Right ventricle myocardium superior (tissue), 1 donor: ENCODE measurements at regions not wholly inside any gene's neighbourhood (a gene's known extent, or its start where the extent isn't known, plus 50 kb on each side); places are given as distances from the start of the nearest gene placed in this dataset.

Experiments
- ATAC-seq: fragments of 200-7000 bp; cut with Tn5 transposase; one replicate; pipeline ENCODE4 v1.9.1; 2020; ENCODE audit warnings: mild to moderate bottlenecking; ENCODE audit not compliant: poor library complexity
- DNase-seq: peaks from one replicate; pipeline ENCODE4 v3.0.0-alpha.2; 2020
- intact Hi-C: fragments of 100-400 bp; cut with DNase I; formaldehyde crosslinking; loops from one replicate; pipeline ENCODE4 v1.11.2; 2022
- donor health status: DM: no; HTN: yes; CAD: no; lungs with severe emphysema.

DNA sequence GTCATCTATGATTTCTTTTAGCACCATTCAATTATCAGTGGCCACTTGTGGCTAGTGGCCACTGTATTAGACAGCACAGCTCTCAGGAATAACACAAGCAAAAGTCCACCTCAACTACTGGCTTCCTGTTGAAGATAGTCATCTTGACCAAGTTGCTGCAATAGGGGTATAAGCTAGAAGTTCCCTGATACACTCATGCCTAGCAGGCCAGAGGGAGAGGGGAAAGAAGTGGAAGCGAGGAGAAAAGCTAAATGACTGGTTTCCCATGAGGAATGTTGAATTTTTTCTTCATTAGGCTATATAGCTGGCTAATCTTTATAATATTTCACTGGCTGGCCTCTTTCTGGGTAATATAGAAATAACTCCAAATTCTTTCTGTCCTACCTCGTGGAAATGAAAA lies 327.5 kb upstream of the MEOX2 start:
- DNase-seq (no peak), ATAC-seq (no peak)
- intact Hi-C loops, result no loop called here

DNA sequence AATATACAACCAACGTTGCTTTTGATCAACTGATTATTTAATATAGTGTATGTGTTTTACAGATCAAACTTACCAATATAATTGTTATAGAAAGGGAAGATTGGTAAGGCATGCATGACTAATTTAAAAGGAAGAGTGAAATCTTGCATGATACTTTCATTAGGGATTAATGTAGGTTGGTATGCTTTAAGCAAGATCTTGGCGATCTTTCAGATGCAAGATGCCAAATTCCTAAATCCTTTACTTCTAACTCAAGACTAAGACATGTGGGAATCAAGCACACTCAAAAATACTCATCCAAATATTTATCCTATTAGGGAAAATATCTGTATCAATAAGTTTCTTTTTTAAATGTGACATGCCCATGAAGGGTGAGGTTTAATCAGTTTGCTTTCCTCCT lies 321.4 kb upstream of the MEOX2 start:
- intact Hi-C loops, result no loop called here
- no peak for ATAC-seq

DNA sequence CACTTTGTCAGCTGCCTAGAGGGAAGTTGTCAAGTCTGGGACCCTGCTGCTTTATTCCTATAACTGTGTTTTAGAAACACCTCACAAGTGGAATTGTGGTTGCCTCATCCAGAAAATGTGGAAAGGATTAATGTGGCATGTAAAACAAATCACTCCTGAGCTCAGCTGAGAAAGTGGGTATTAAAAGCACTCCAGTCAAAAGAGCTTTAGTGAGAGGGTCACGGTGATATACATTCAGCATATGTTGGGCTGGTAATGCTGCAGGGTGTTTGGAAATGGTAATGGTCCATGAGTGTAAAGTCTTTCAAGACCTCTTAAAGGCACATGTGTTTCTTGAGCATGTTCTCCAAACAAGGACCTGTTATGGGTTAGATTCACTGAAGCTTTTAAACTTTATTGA lies 318.2 kb upstream of the MEOX2 start:
- ATAC-seq (no peak), DNase-seq (no peak)
- intact Hi-C loops, result no loop called here

More for the DNA sequence above, 321.4 kb upstream of the MEOX2 start:
- DNase-seq, result no peak

DNA sequence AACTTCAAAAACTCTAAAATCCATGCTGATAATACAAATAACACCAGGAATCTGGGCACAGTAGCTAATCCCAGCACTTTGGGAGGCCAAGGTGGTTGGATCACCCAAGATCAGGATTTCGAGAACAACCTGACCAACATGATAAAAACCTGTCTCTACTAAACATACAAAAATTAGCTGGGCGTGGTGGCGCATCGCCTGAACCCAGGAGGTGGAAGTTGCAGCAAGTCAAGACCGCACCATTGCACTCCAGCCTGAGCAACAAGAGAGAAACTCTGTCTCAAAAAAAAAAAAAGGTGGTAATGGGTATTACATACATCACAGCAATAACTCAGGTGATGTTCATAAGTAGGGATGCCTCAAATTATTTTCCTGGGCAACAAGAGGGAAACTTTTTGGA lies 315.0 kb upstream of the MEOX2 start:
- ATAC-seq, result no peak
- intact Hi-C loops, result no loop called here

DNA sequence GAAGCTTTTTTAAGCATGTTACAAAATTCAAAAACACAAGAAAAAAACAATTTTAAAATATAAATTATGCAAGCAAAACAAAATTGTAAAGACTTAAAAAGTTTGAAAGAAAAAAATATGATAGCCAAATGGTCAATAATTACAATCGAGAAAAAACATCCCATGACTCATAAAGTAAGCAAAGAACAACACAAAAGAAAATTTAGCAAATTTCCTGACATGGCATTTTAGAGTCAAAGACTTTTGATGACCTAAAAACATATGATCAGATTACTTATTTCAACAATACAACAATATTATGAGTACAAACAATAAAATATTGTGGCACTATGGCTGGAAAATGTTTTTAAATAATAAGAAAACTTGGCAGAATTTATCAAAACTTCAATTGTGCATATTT lies 312.1 kb upstream of the MEOX2 start:
- ATAC-seq (no peak), DNase-seq (no peak)
- intact Hi-C loops, result no loop called here

More for the DNA sequence above, 315.0 kb upstream of the MEOX2 start:
- no peak for DNase-seq

DNA sequence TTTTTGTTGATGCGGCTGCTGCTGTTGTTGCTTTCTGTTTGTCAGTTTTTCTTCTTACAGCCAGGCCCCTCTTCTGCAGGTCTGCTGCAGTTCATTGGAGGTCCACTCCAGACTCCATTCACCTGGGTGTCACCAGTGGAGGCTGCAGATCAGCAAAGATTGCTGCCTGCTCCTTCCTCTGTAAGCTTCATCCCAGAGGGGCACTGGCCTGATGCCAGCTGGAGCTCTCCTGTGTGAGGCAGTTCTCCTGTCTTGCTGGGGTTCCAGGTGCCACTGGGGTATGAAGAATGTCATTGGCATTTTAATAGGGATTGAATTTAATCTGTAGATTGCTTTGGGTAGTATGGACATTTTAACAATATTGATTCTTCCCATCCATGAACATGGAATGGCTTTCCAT lies 308.5 kb upstream of the MEOX2 start:
- ATAC-seq (no peak), DNase-seq (peak; percentile 30)
- intact Hi-C loops, result no loop called here

DNA sequence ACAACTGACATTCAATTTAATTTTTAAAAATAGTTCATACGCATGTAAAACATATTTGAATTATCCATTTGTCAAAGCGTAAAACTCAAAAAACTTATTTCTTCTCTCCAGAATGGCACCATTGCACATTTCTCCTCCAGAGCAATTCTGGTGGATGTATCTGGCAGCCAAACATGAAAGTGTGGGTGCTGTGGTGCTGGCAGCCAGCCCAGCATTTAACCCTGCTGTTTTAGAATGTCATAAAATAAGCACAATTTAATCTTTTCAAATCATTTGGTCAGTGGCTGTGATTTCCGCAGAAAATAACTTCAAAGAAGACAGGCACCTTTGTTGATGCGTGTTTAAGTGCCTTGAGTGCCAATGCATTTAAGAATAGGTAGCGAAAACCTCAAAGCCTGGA lies 302.7 kb upstream of the MEOX2 start:
- no peak for DNase-seq
- intact Hi-C loops, result no loop called here
- no peak for ATAC-seq

DNA sequence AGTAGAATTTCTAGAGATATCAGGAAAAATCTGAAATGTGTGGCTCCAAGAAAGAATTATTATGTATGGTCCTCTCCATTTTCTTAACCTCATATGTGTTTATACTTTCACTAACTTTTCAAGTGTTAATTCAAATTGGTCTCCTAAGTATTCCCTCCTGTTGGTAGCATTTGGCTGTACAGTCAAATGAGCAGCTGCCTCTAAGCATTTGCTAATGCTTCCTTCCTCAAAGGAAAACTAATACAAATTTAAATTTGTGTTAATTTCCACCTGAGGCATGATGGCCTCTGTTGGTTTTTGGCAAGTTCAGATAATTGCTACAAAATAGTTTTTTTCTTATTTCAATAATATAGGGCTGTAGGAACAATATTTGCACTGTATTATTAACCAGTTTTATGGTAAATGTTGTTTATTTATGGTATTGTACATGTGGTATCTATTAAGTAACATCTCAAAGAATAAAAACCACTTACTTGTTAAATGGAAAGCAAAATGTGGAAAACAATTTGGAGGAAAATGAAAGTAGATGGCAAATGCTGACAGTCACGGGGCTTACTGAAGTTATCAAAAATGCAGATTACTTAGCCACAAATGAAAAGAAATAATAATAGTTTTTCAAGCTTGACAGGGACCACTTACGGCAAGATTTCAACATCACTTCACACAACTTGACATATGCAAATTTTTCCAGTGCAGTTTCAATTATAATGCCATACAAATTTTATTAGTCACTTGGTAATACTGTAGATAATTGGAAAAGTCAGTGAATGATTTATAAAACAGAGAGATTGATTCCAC lies 299.3 kb upstream of the MEOX2 start:
- intact Hi-C loops, result no loop called here
- DNase-seq (no peak), ATAC-seq (no peak)

DNA sequence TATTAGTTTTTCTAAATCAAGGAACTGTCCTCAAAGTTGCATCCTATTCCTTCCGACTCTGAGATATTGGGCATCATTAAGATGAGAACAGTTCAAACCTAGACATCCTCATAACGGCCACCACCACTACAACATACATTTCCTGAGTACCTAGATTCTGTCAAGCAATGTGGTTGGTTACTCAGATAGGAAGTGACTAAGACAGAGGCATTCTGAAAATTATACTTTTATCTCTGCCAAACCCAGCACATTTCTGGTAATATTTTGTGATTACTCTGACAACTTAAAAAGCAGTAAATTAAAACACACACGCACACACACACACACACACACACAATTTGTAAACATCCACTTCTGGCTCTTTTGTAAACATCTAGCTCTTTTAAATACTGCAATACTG lies 291.2 kb upstream of the MEOX2 start:
- intact Hi-C loops, result no loop called here
- DNase-seq (no peak), ATAC-seq (no peak)

DNA sequence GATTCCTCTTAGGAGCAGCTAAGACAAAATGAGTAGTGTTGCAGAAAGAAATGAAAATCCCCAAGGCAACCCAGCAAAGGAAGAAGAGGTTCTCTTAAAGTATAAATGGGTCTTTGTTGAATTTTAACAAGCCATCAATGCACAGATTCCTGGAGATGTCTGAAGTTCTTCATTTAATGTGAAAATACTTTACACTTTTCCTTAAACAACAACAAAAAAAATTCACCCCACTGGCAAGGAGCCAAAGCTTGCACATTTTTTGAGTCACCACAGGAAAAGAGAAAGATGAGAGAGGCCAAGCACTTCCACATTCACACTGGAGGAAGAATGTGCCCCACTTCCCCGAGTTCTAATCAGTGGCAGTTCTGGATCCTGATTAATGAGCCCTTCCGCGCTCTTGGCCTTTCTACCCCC lies 286.4 kb upstream of the MEOX2 start:
- DNase-seq, result no peak
- ATAC-seq, result peak; percentile 68
- intact Hi-C loops, result no loop called here

DNA sequence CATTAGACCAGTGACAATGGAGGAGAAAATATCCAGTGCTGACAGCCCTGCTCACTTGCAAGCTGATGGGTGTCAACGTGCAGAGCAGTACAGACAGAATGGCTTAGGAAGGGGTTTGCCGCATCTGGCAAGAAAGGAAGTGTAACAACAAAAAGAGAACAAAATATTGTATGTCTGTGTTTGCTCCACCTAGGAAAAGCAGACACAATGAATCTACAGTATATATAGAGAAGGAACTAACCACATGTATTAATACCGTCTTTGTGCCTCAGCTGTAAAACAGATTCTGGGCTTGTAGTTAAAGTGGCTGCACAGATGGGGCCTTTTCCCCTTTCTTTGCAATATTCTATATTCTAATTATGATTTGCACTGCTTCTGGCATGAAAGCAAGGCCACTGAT lies 281.1 kb upstream of the MEOX2 start:
- intact Hi-C loops, result no loop called here
- ATAC-seq, result peak; percentile 15
- no peak for DNase-seq

DNA sequence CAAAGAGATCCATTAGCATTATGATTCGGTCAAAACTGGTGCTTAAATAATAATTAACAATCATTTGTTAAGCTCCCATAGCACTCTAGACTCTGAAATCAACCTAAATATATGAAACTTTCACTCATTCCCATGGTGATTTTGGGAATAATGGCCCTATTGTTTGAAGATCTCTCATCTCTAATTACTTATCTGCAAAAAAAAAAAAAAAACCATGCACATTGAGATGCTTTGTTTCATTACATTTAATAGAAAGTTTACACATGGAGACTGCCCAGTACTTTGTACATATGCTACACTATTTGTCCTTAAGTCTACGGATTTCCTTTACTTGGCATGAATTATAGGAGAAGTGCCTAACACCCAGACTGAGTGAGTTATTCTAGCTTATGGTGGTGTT lies 280.6 kb upstream of the MEOX2 start:
- intact Hi-C loops, result no loop called here
- ATAC-seq (no peak), DNase-seq (no peak)

DNA sequence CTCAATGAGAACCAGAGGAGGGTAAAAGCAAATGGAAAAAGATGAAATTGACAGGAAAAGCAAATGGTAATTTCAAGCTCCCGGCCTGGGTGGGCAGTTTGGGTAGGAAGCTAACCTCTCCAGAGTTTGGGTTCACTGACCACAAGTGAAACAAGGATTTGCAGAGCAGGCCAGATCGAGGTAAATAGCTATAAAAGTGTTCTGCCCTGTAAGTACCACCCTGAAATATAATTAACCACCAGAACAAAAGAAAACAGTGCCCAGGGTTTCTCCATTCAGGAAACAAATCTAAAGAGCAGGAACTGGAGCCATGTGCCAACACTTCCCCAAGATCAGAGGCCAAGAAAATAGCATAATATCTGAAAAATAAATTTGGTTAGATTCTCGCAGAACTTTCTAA lies 276.7 kb upstream of the MEOX2 start:
- no peak for DNase-seq
- intact Hi-C loops, result no loop called here
- no peak for ATAC-seq

DNA sequence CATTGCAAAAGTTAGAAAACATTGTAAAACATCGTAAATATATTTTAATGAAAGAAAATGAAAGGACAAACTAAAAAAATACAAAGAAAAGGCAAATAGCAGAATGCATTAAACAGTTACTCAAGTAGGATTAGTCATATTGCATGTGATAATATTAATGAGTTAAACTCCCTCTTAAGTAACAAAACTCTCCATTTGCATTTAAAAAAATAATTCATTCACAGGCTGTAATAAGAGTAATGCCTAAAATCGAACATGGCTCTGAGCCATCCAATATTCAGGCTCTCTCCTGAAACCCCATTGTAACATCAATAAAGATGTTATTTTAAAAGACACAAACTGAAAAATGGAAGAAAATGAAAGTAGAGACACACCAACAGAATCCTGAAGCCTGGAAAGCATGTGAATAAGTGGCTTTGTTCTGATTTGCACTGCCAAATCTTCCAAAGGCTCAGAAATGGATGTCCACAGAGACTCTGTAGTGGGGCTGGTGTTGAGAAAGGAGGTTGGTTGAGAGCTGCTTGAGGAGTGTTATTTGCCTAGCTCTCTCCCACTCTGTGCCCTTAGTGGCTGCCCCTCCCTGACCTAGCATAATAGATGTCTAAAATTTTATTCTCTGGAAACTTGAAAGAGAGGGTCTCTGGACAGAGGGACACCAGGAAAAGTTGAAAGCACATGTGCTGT lies 268.3 kb upstream of the MEOX2 start:
- intact Hi-C loops, result no loop called here
- ATAC-seq (peak; percentile 52), DNase-seq (no peak)

DNA sequence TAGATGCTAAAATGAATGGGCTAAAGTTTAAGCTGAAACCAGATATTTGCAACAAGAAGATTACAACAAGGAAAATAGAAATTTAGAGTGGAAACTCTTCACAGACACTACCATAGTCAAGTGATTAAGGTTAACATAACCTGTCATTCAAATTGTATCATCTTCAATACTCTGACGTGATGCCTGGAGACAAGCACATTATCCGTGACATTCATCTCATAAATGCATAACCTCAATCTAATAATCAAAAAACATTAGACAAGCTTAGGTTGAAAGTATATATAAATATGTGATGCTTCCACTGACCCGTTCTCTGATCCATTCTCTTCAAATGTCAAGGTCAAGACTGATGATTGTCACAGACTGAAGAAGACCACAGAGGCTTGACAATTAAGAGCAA lies 263.8 kb upstream of the MEOX2 start:
- intact Hi-C loops, result no loop called here
- no peak for DNase-seq

DNA sequence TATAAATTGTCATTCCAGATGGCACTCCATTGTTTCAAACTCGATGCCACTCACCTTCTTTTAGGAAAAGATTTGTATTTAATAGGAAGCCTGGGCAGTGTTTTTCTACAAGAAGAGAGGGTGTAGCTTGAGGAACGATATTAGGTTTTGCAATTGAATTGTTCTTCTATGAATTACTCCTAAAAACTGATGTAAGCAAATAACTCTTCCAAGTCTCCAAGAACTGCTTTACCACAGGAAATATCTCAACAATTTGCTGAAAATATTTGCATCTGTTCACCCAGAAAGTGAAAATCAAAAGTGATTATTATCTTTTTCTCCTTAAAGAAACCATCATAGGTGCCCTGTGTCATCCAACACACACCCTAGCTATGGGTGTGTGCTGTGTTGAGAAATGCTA lies 261.3 kb upstream of the MEOX2 start:
- DNase-seq (no peak), ATAC-seq (no peak)
- intact Hi-C loops, result no loop called here

More for the DNA sequence above, 263.8 kb upstream of the MEOX2 start:
- ATAC-seq, result no peak

DNA sequence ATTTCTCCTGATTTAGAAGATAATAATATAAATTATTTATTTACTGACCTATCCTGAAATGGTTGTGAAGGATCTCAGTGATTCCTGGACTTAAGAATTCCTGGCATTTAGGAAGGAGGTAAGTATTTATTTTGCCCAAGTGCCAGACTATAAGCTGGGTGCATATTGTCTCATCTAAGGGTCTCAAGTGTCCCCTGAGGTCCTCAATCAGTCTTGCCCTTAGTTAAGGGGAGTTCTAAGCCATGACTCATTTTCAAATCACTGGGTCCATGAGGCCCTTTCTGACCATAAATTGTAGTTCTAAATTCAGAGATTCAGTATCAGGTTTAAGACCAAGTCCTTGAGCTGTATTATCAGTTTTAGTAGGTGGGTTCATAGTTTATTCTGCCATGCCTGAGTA lies 251.6 kb upstream of the MEOX2 start:
- DNase-seq (no peak), ATAC-seq (no peak)
- intact Hi-C loops, result no loop called here

DNA sequence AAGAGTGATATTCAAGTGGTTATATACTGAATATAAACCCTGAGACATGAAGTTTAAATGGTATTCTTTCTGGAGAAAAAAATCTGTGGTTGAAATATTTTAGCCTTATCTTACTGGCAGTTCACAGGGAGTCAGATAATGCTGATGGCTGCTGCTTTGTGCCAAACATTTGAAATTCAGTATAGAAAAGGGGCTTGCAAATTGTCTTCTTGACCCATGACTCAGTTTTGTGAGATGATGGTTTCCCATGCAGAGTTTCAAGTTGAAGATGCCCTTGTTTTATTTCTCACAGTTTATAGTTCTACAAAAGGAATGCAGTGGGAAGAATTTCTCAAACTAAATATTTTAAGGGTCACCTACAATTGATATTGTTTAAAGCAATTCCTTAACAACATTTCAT lies 251.1 kb upstream of the MEOX2 start:
- DNase-seq (no peak), ATAC-seq (no peak)
- intact Hi-C loops, result no loop called here

DNA sequence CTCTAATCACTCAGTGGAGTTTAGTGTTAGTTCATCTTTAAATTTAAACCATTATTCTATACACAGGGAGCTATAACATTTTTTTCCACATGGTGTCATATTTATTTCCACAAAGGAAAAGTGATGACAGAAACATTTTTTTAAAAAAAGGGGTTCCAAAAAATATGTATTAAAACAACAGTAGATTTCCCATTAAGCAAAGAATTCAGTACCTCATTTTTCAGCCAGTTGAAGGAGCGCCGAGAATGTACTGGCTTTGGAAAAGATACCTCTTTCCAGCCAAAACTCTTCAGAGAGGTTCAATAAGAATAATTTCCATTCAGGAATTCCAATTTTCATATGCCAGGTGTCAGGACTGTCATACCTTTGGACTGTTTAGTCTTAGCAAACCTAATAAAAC lies 250.5 kb upstream of the MEOX2 start:
- intact Hi-C loops, result no loop called here
- ATAC-seq, result no peak
- DNase-seq, result no peak

DNA sequence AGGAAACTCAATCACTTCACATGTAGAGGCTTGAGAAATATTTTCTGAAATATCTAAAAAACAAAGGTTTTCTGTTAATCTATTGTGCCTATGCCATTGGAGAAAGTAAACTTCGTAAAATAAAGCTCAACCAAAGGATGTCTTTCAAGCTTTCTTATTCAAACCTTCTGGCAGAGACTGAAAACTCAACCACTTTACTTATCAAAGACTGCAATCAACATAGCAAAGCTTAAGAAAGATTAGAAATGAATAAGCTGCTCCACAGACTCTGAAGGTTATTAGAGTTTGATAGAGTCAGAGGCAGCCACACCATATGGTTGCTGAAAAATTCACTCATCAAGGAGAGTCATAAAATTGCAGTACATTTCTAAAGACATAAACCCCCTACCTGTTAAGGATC lies 245.8 kb upstream of the MEOX2 start:
- intact Hi-C loops, result no loop called here
- ATAC-seq (no peak), DNase-seq (no peak)

DNA sequence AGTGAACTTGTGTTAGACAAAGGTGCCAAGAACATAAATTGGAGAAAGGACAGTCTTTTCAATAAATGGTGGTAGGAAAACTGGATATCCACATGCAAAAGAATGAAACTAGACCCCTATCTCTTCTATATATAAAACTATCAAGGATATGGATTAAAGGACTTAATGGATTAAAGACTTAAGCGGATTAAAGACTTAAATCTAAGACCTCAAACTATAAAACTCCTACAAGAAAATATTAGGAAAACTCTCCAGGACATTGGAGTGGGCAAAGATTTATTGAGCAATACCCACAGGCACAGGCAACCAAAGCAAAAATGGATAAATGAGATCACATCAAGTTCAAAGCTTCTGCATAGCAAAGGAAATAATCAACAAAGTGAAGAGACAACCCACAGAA lies 242.9 kb upstream of the MEOX2 start:
- ATAC-seq (no peak), DNase-seq (no peak)
- intact Hi-C loops, result no loop called here
